GM12878 (cell line): ENCODE measurements at regions not wholly inside any gene's neighbourhood (a gene's known extent, or its start where the extent isn't known, plus 50 kb on each side); places are given as distances from the start of the nearest gene placed in this dataset.

ENCODE experiments used
- ATAC-seq: fragments of 200-7000 bp; cut with Tn5 transposase; 3 replicates; pipeline ENCODE4 v1.9.1; 2020; ENCODE audit warnings: mild to moderate bottlenecking, moderate library complexity
- BruUV-seq: library from RNA; stranded (reverse); fragments of 400-500 nt; replicated peaks from 2 replicates; lab custom pipeline; 2021; lab: Mats Ljungman, UMichigan
- CTCF ChIA-PET: fragments of 300-600 bp; sonication (Branson Sonifier 250); formaldehyde crosslinking; extraction: SDS; loops from one replicate; lab custom pipeline; 2021; ENCODE audit warnings: inconsistent platforms; lab: Yijun Ruan, JAX
- POLR2A ChIA-PET: fragments of 350-600 bp; formaldehyde crosslinking; extraction: SDS; loops from one replicate; lab custom pipeline; 2021; ENCODE audit warnings: inconsistent platforms; lab: Charles Lee
- RAD21 ChIA-PET: fragments of 300-600 bp; sonication (Branson Sonifier 250); formaldehyde crosslinking; loops from one replicate; lab custom pipeline; 2023; ENCODE audit warnings: antibody characterized with exemption; ENCODE audit not compliant: unreplicated experiment; lab: Charles Lee
- SMC1A ChIA-PET: fragments of 300-600 bp; sonication (Branson Sonifier 250); formaldehyde crosslinking; loops from one replicate; lab custom pipeline; 2023; ENCODE audit not compliant: unreplicated experiment, uncharacterized antibody; lab: Charles Lee
- DNase-seq: peaks from one replicate; pipeline ENCODE4 v3.0.0-alpha.2; 2011; ENCODE audit warnings: low read depth, low spot score
- FAIRE-seq: peaks from 3 replicates; lab custom pipeline; 2011; peaks lifted over from hg19 to GRCh38; lab: Jason Lieb, UNC
- H2AFZ ChIP-seq: 2 replicates; pipeline ENCODE4 v1.6.0; 2011; ENCODE audit warnings: low read depth, low read length, control low read depth; ENCODE audit not compliant: control insufficient read depth
- H3K27ac ChIP-seq: 2 replicates; pipeline ENCODE4 v1.5.1; 2011; ENCODE audit warnings: control low read depth; ENCODE audit not compliant: control insufficient read depth, insufficient read depth
- H3K27me3 ChIP-seq, 2 experiments: replicated peaks in 1 of 2; 2 replicates each; pipeline versions ENCODE4 v1.6.0 to v1.6.1; 2011; ENCODE audit warnings: low read length in 1 of 2; ENCODE audit not compliant: control insufficient read depth in 2 of 2, insufficient read depth in 2 of 2
- H3K36me3 ChIP-seq, 2 experiments: 2 replicates each; pipeline ENCODE4 v1.5.1; 2011; ENCODE audit warnings: low read length in 1 of 2; ENCODE audit not compliant: control insufficient read depth in 2 of 2, insufficient read depth in 2 of 2
- H3K4me1 ChIP-seq: 2 replicates; pipeline ENCODE4 v1.6.1; 2011; ENCODE audit warnings: mild to moderate bottlenecking, low read length, moderate library complexity, mixed read lengths; ENCODE audit not compliant: control insufficient read depth, insufficient read depth
- H3K4me2 ChIP-seq: 2 replicates; pipeline ENCODE4 v1.6.0; 2011; ENCODE audit warnings: control low read depth; ENCODE audit not compliant: control insufficient read depth, insufficient read depth
- H3K4me3 ChIP-seq: fragments of 200-600 bp; sonication (generic); 2 replicates; pipeline ENCODE4 v1.5.1; 2016
- H3K79me2 ChIP-seq: 2 replicates; pipeline ENCODE4 v1.6.0; 2011; ENCODE audit warnings: low read length; ENCODE audit not compliant: control insufficient read depth, insufficient read depth
- H3K9ac ChIP-seq: 2 replicates; pipeline ENCODE4 v1.8.0; 2011; ENCODE audit warnings: low read length, control low read depth, mixed read lengths; ENCODE audit not compliant: control insufficient read depth, insufficient read depth
- H3K9me3 ChIP-seq: replicated peaks from 3 replicates; pipeline ENCODE4 v1.5.1; 2011; ENCODE audit warnings: mild to moderate bottlenecking, low read length; ENCODE audit not compliant: control insufficient read depth, insufficient read depth
- H4K20me1 ChIP-seq: 2 replicates; pipeline ENCODE4 v1.6.0; 2011; ENCODE audit not compliant: control insufficient read depth, insufficient read depth
- EGR1 ChIP-seq, 2 experiments: IDR thresholded peaks; 1 replicate in 1 of 2; 2 replicates in 1 of 2; pipeline ENCODE4 v1.6.1; 2011 to 2012; ENCODE audit warnings: low read depth in 2 of 2, low read length in 2 of 2, borderline replicate concordance in 1 of 2, mild to moderate bottlenecking in 1 of 2, moderate library complexity in 1 of 2
- GABPA ChIP-seq: IDR thresholded peaks from 2 replicates; pipeline ENCODE4 v1.6.1; 2014; ENCODE audit warnings: antibody characterized with exemption, low read depth, mild to moderate bottlenecking, inconsistent platforms
- HDAC2 ChIP-seq: fragments of 200-600 bp; sonication (generic); IDR thresholded peaks from 2 replicates; pipeline ENCODE4 v1.6.1; 2017
- IRF4 ChIP-seq: IDR thresholded peaks from 2 replicates; pipeline ENCODE4 v1.6.1; 2011; ENCODE audit warnings: low read depth, low read length
- MEF2A ChIP-seq: IDR thresholded peaks from 2 replicates; pipeline ENCODE4 v1.6.1; 2011; ENCODE audit warnings: low read depth, mild to moderate bottlenecking, low read length, moderate library complexity; ENCODE audit not compliant: insufficient read depth
- MTA2 ChIP-seq: fragments of 450-650 bp; IDR thresholded peaks from 2 replicates; pipeline ENCODE4 v1.6.1; 2016; ENCODE audit warnings: low read depth, mild to moderate bottlenecking, moderate library complexity
- MXI1 ChIP-seq: fragments of 150-350 bp; IDR thresholded peaks from 2 replicates; pipeline ENCODE4 v1.6.1; 2011; ENCODE audit warnings: low read depth, mild to moderate bottlenecking, inconsistent platforms, low read length, improper control_type of control experiment
- RAD51 ChIP-seq: fragments of 450-650 bp; IDR thresholded peaks from 2 replicates; pipeline ENCODE4 v1.6.1; 2016; ENCODE audit warnings: moderate library complexity, mild to moderate bottlenecking, inconsistent platforms
- RBBP5 ChIP-seq: fragments of 200-600 bp; sonication (generic); conservative IDR thresholded peaks from 2 replicates; pipeline ENCODE4 v1.6.1; 2016
- SP1 ChIP-seq: IDR thresholded peaks from one replicate; pipeline ENCODE4 v1.6.1; 2011; ENCODE audit warnings: low read depth, low read length
- STAT1 ChIP-seq: fragments of 450-650 bp; conservative IDR thresholded peaks from 2 replicates; pipeline ENCODE4 v1.6.1; 2014; ENCODE audit warnings: antibody characterized with exemption, mild to moderate bottlenecking
- TAF1 ChIP-seq: IDR thresholded peaks from 2 replicates; pipeline ENCODE4 v1.6.1; 2011; ENCODE audit warnings: mild to moderate bottlenecking, low read depth, low read length, borderline replicate concordance
- TCF12 ChIP-seq: IDR thresholded peaks from 2 replicates; pipeline ENCODE4 v1.6.1; 2011; ENCODE audit warnings: low read depth, mild to moderate bottlenecking, low read length
- ZNF24 ChIP-seq: fragments of 450-650 bp; IDR thresholded peaks from 2 replicates; pipeline ENCODE4 v1.6.1; 2017; ENCODE audit warnings: antibody characterized with exemption, mild to moderate bottlenecking
- WGBS: methylation state at CpG from one replicate; pipeline ENCODE4 v1.1.6; 2016; ENCODE audit warnings: low lambda C conversion rate; ENCODE audit not compliant: insufficient replicate concordance, insufficient coverage; ENCODE audit errors: missing lambda C conversion rate; 5-methylcytosine and 5-hydroxymethylcytosine counted together
- in situ Hi-C: fragments of 300-500 bp; cut with MboI; formaldehyde crosslinking; loops from 9 replicates; pipeline ENCODE4 v1.14.3; 2018; ENCODE audit warnings: mixed read lengths
- intact Hi-C: fragments of 100-400 bp; cut with micrococcal nuclease; formaldehyde crosslinking; loops from one replicate; pipeline ENCODE4 v1.14.2; 2022; ENCODE audit not compliant: unreplicated experiment
- TF ChIP-seq, protein P1 (sequence below): fragments of 450-650 bp; formaldehyde crosslinking; IDR thresholded peaks from 2 replicates; pipeline ENCODE4 v1.4.0; 2020; ENCODE audit warnings: mild to moderate bottlenecking, moderate library complexity
- TF ChIP-seq, protein P2 (sequence below): fragments of 150-350 bp; IDR thresholded peaks from 2 replicates; pipeline ENCODE4 v1.6.1; 2014; ENCODE audit warnings: mild to moderate bottlenecking, low read depth, low read length

DNA sequence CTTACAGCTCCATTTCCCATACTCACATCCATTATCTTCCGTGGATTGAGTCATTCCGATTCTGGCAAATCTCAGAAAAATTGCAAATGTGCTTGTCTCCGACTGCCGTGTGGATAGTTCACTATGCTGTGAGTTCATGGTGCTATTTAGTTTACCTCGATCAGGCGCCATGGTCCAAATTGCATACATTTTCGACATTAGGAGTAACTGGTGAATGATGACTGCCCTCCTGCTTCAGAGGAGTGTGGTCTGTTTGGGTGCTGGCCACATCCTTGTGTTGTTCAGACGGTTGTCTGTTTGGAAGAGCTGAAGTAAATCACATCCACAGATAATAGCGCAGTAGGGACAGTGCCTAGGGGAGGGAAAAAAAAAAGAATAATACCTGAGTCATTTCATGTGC is 439.5 kb downstream of the ZNF516 start:
- Histone ChIP-seq H3K9ac (no peak overlapping the region), H3K27me3 (no peaks in the 10 kb centered on the region), H3K4me2 (no peak overlapping the region), H3K27ac (no peak overlapping the region), H3K4me1 (no peaks in the 10 kb centered on the region), H3K36me3 (no peaks in the 10 kb centered on the region), H3K9me3 (no peaks in the 10 kb centered on the region), H3K4me3 (no peak overlapping the region), H2AFZ (no peak overlapping the region), H4K20me1 (no peaks in the 10 kb centered on the region), H3K79me2 (no peaks in the 10 kb centered on the region)
- POLR2A ChIA-PET: no interaction called here
- ATAC-seq (no peak), FAIRE-seq (no peak), DNase-seq (no peak)
- TF ChIP-seq SP1 (no peak), EGR1 (IDR thresholded peaks at IDR 0.05; ENCODE audit: borderline replicate concordance in 1 of 2, low read depth in 2 of 2, low read length in 2 of 2) (no peak)
- in situ Hi-C loops (no loop called here), intact Hi-C loops (no loop called here)
- RAD21 ChIA-PET: no interaction called here
- WGBS: 65% methylated on average over 9 of the region's 9 CpGs
- no TSS peak for BruUV-seq
- SMC1A ChIA-PET: no interaction called here
- CTCF ChIA-PET: no interaction called here

DNA sequence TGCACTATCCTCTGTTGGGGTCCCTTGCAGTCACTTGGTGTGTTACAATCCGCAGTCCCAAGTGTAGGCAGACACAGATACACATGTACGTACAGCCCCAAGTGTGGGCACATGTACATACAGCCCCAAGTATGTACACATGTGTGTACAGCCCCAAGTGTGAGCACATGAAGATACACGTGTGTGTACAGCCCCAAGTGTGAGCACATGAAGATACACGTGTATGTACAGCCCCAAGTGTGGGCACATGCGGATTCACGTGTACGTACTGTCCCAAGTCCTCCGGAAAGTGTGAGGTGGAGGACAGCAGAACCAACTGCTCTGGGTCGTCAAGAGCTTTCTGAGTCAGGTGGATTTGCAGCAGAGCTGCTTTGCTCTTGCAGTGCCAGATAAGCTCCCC is 440.0 kb downstream of the ZNF516 start:
- ATAC-seq (no peak), DNase-seq (no peak), FAIRE-seq (no peak)
- Histone ChIP-seq H3K4me1 (no peaks in the 10 kb centered on the region), H2AFZ (no peak overlapping the region), H4K20me1 (no peaks in the 10 kb centered on the region), H3K9me3 (no peaks in the 10 kb centered on the region), H3K4me2 (no peak overlapping the region), H3K9ac (no peak overlapping the region), H3K27ac (no peak overlapping the region), H3K36me3 (no peaks in the 10 kb centered on the region), H3K27me3 (no peaks in the 10 kb centered on the region), H3K79me2 (no peaks in the 10 kb centered on the region), H3K4me3 (no peak overlapping the region)
- BruUV-seq: no TSS peak
- CTCF ChIA-PET: no interaction called here
- POLR2A ChIA-PET: no interaction called here
- intact Hi-C loops (no loop called here), in situ Hi-C loops (no loop called here)
- RAD21 ChIA-PET: no interaction called here
- 58% methylated on average over 9 of the region's 9 CpGs for WGBS
- SMC1A ChIA-PET: no interaction called here
- no peak for TF ChIP-seq RBBP5
- TF ChIP-seq STAT1: no peak
- TF ChIP-seq TCF12: no peak
- TF ChIP-seq, protein P1, sequence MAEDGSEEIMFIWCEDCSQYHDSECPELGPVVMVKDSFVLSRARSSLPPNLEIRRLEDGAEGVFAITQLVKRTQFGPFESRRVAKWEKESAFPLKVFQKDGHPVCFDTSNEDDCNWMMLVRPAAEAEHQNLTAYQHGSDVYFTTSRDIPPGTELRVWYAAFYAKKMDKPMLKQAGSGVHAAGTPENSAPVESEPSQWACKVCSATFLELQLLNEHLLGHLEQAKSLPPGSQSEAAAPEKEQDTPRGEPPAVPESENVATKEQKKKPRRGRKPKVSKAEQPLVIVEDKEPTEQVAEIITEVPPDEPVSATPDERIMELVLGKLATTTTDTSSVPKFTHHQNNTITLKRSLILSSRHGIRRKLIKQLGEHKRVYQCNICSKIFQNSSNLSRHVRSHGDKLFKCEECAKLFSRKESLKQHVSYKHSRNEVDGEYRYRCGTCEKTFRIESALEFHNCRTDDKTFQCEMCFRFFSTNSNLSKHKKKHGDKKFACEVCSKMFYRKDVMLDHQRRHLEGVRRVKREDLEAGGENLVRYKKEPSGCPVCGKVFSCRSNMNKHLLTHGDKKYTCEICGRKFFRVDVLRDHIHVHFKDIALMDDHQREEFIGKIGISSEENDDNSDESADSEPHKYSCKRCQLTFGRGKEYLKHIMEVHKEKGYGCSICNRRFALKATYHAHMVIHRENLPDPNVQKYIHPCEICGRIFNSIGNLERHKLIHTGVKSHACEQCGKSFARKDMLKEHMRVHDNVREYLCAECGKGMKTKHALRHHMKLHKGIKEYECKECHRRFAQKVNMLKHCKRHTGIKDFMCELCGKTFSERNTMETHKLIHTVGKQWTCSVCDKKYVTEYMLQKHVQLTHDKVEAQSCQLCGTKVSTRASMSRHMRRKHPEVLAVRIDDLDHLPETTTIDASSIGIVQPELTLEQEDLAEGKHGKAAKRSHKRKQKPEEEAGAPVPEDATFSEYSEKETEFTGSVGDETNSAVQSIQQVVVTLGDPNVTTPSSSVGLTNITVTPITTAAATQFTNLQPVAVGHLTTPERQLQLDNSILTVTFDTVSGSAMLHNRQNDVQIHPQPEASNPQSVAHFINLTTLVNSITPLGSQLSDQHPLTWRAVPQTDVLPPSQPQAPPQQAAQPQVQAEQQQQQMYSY (CRISPR knock-in tag): no peak
- TF ChIP-seq ZNF24: no peak
- no peak for TF ChIP-seq GABPA
- TF ChIP-seq, protein P2, sequence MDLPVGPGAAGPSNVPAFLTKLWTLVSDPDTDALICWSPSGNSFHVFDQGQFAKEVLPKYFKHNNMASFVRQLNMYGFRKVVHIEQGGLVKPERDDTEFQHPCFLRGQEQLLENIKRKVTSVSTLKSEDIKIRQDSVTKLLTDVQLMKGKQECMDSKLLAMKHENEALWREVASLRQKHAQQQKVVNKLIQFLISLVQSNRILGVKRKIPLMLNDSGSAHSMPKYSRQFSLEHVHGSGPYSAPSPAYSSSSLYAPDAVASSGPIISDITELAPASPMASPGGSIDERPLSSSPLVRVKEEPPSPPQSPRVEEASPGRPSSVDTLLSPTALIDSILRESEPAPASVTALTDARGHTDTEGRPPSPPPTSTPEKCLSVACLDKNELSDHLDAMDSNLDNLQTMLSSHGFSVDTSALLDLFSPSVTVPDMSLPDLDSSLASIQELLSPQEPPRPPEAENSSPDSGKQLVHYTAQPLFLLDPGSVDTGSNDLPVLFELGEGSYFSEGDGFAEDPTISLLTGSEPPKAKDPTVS: no peak
- TF ChIP-seq RAD51: no peak
- no peak for TF ChIP-seq MTA2
- no peak for TF ChIP-seq TAF1
- TF ChIP-seq IRF4: no peak
- TF ChIP-seq MXI1: no peak
- TF ChIP-seq HDAC2: no peak
- no peak for TF ChIP-seq MEF2A
